Caco-2 (cell line): ENCODE measurements at regions not wholly inside any gene's neighbourhood (a gene's known extent, or its start where the extent isn't known, plus 50 kb on each side); places are given as distances from the start of the nearest gene placed in this dataset.

ENCODE experiments used
- BruUV-seq: library from RNA; stranded (reverse); fragments of 400-500 nt; replicated peaks from 2 replicates; lab custom pipeline; 2021; lab: Mats Ljungman, UMichigan
- CTCF ChIA-PET: fragments of 300-600 bp; sonication (Branson Sonifier 250); formaldehyde crosslinking; loops from one replicate; lab custom pipeline; 2022; ENCODE audit warnings: antibody characterized with exemption; lab: Charles Lee
- POLR2A ChIA-PET: fragments of 300-600 bp; sonication (Branson Sonifier 250); formaldehyde crosslinking; loops from one replicate; lab custom pipeline; 2022; ENCODE audit warnings: antibody characterized with exemption; lab: Charles Lee
- DNase-seq, 2 experiments: peaks; one replicate each; pipeline versions ENCODE4 v3.0.0 to v3.0.0-alpha.2; 2020 to 2022
- H3K27me3 ChIP-seq: replicated peaks from 2 replicates; pipeline ENCODE4 v1.6.0; 2011; ENCODE audit warnings: low read length; ENCODE audit not compliant: control insufficient read depth, insufficient read depth
- H3K36me3 ChIP-seq: 2 replicates; pipeline ENCODE4 v1.5.1; 2011; ENCODE audit warnings: low read length; ENCODE audit not compliant: control insufficient read depth, insufficient read depth
- H3K4me1 ChIP-seq: fragments of 250-450 bp; sonication (Bioruptor Pico); 2 replicates; pipeline ENCODE4 v1.5.1; 2020; ENCODE audit warnings: mild to moderate bottlenecking
- H3K4me3 ChIP-seq: 2 replicates; pipeline ENCODE4 v1.5.1; 2011; ENCODE audit warnings: low read depth, mild to moderate bottlenecking, control low read depth, low read length
- H3K9me3 ChIP-seq: fragments of 250-450 bp; sonication (Bioruptor Pico); 2 replicates; pipeline ENCODE4 v1.5.1; 2020; ENCODE audit warnings: mild to moderate bottlenecking, moderate library complexity
- H3K27ac Mint-ChIP-seq: one replicate; pipeline ENCODE4 v1.8.0; 2022; ENCODE audit warnings: mixed read lengths; ENCODE audit not compliant: unreplicated experiment
- H3K27me3 Mint-ChIP-seq: one replicate; pipeline ENCODE4 v1.8.0; 2022; ENCODE audit warnings: mixed read lengths; ENCODE audit not compliant: insufficient read depth, unreplicated experiment
- H3K36me3 Mint-ChIP-seq: one replicate; pipeline ENCODE4 v1.8.0; 2022; ENCODE audit warnings: mild to moderate bottlenecking, mixed read lengths; ENCODE audit not compliant: insufficient read depth, unreplicated experiment
- H3K4me1 Mint-ChIP-seq: one replicate; pipeline ENCODE4 v1.8.0; 2022; ENCODE audit warnings: low read depth, mixed read lengths; ENCODE audit not compliant: unreplicated experiment
- H3K4me3 Mint-ChIP-seq: one replicate; pipeline ENCODE4 v1.8.0; 2022; ENCODE audit warnings: mild to moderate bottlenecking, moderate library complexity, mixed read lengths; ENCODE audit not compliant: unreplicated experiment
- H3K9me3 Mint-ChIP-seq: one replicate; pipeline ENCODE4 v1.8.0; 2022; ENCODE audit warnings: mixed read lengths; ENCODE audit not compliant: unreplicated experiment
- intact Hi-C: fragments of 100-400 bp; cut with micrococcal nuclease; formaldehyde crosslinking; loops from one replicate; pipeline ENCODE4 v1.10.0; 2022; ENCODE audit not compliant: unreplicated experiment
- TF ChIP-seq, protein P1 (sequence below), 2 experiments: fragments of 200-600 bp in 1 of 2; IDR thresholded peaks; 1 replicate in 1 of 2; 2 replicates in 1 of 2; pipeline versions ENCODE4 v1.5.1 to v1.8.0; 2011 to 2022; ENCODE audit warnings: antibody characterized with exemption in 1 of 2, control low read depth in 1 of 2, inconsistent platforms in 1 of 2, low read depth in 1 of 2, low read length in 1 of 2, mild to moderate bottlenecking in 1 of 2, moderate library complexity in 1 of 2; ENCODE audit not compliant: insufficient read depth in 1 of 2, severe bottlenecking in 1 of 2, unreplicated experiment in 1 of 2

DNA sequence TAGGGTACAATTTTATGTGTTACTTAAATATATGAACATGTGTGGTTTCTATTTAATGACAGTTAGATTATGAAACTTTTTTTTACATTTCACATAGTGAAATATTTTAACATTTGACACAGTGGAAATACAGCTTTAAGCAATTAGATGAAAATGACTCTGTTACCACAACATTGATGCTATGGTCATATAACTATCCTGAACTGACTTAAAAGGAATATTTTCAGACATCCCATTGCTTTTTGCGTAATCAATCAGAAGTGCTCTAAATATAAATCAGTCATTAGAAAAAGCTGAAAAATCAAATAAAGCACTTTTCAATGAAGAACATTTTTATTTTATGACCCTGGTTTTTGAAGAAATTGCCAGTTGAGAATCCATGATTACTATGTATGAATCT, 80.3 kb downstream of the UFM1 start:
- Histone ChIP-seq H3K4me1 (no peaks in the 10 kb centered on the region), H3K4me3 (no peak overlapping the region), H3K27me3 (no peaks in the 10 kb centered on the region), H3K9me3 (no peaks in the 10 kb centered on the region), H3K36me3 (no peaks in the 10 kb centered on the region)
- intact Hi-C loops: no loop called here
- Mint-ChIP-seq H3K4me1 (no peaks in the 10 kb centered on the region), H3K27ac (no peak overlapping the region), H3K4me3 (no peak overlapping the region), H3K27me3 (no peaks in the 10 kb centered on the region), H3K36me3 (no peaks in the 10 kb centered on the region), H3K9me3 (no peaks in the 10 kb centered on the region)
- ChIA-PET CTCF (no interaction called here), POLR2A (no interaction called here)
- DNase-seq: no peak
- no TSS peak for BruUV-seq
- TF ChIP-seq, protein P1, sequence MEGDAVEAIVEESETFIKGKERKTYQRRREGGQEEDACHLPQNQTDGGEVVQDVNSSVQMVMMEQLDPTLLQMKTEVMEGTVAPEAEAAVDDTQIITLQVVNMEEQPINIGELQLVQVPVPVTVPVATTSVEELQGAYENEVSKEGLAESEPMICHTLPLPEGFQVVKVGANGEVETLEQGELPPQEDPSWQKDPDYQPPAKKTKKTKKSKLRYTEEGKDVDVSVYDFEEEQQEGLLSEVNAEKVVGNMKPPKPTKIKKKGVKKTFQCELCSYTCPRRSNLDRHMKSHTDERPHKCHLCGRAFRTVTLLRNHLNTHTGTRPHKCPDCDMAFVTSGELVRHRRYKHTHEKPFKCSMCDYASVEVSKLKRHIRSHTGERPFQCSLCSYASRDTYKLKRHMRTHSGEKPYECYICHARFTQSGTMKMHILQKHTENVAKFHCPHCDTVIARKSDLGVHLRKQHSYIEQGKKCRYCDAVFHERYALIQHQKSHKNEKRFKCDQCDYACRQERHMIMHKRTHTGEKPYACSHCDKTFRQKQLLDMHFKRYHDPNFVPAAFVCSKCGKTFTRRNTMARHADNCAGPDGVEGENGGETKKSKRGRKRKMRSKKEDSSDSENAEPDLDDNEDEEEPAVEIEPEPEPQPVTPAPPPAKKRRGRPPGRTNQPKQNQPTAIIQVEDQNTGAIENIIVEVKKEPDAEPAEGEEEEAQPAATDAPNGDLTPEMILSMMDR (IDR thresholded peaks at IDR 0.05; ENCODE audit: insufficient read depth in 1 of 2, low read depth in 1 of 2, low read length in 1 of 2, severe bottlenecking in 1 of 2, unreplicated experiment in 1 of 2): no peak

DNA sequence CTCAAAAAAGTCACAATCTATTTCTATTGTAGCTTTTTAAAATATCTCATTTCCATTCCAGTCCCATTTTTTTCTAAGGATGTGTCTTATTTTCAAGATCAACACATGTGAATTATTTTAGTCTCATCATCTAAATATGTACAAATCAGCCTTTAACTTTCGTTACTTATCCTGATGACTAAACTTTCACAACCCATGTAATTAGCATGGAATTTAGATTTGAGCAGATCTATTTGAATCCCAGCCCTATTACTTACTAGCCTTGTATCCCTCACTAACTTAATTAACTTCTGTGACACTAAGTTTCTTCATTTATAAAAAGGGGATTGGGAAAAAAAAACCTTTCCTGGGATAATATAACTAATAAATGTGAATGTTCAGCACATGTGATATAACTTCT, 81.1 kb downstream of the UFM1 start:
- no peak overlapping the region for H3K27ac Mint-ChIP-seq
- ChIA-PET CTCF (no interaction called here), POLR2A (no interaction called here)
- no TSS peak for BruUV-seq
- Histone ChIP-seq H3K27me3 (no peaks in the 10 kb centered on the region), H3K4me1 (no peaks in the 10 kb centered on the region), H3K4me3 (no peak overlapping the region), H3K9me3 (no peaks in the 10 kb centered on the region), H3K36me3 (no peaks in the 10 kb centered on the region)
- no peaks in the 10 kb centered on the region for H3K36me3 Mint-ChIP-seq
- no peaks in the 10 kb centered on the region for H3K4me1 Mint-ChIP-seq
- intact Hi-C loops: no loop called here
- no peaks in the 10 kb centered on the region for H3K9me3 Mint-ChIP-seq
- no peak for DNase-seq
- TF ChIP-seq, protein P1 (IDR thresholded peaks at IDR 0.05; ENCODE audit: insufficient read depth in 1 of 2, low read depth in 1 of 2, low read length in 1 of 2, severe bottlenecking in 1 of 2, unreplicated experiment in 1 of 2): no peak
- no peak overlapping the region for H3K4me3 Mint-ChIP-seq
- H3K27me3 Mint-ChIP-seq: no peaks in the 10 kb centered on the region

DNA sequence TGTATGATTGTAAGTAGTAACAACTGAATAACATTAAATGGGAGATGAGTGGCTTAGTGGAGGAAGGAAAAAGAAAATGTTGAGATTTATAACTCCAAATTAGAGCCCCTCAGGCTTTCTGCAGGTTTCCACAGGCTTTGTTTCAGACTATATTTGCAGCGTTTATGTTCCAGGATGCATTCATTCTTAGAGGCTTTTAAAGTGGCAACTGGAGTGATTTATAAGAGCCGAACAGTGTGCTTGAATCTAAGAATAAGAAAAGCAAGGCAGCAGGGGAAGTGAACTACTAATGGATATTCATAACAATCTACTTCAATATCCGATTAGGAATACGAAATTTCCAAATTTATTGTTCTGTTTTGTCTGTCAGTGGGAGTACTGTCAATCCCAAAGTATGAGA, 91.0 kb downstream of the UFM1 start:
- Histone ChIP-seq H3K36me3 (no peaks in the 10 kb centered on the region), H3K9me3 (no peaks in the 10 kb centered on the region), H3K4me3 (no peak overlapping the region), H3K27me3 (no peaks in the 10 kb centered on the region), H3K4me1 (no peaks in the 10 kb centered on the region)
- intact Hi-C loops: no loop called here
- Mint-ChIP-seq H3K36me3 (no peaks in the 10 kb centered on the region), H3K4me1 (no peaks in the 10 kb centered on the region), H3K9me3 (no peaks in the 10 kb centered on the region), H3K27ac (no peak overlapping the region), H3K4me3 (no peak overlapping the region), H3K27me3 (no peaks in the 10 kb centered on the region)
- TF ChIP-seq, protein P1 (IDR thresholded peaks at IDR 0.05; ENCODE audit: insufficient read depth in 1 of 2, low read depth in 1 of 2, low read length in 1 of 2, severe bottlenecking in 1 of 2, unreplicated experiment in 1 of 2): no peak
- no TSS peak for BruUV-seq
- ChIA-PET POLR2A (no interaction called here), CTCF (no interaction called here)
- no peak for DNase-seq
